A204.1 (cell line): ENCODE measurements at regions not wholly inside any gene's neighbourhood (a gene's known extent, or its start where the extent isn't known, plus 50 kb on each side); places are given as distances from the start of the nearest gene placed in this dataset.

Experiments
- FAIRE-seq: peaks from 2 replicates; lab custom pipeline; 2012; peaks lifted over from hg19 to GRCh38; lab: Jason Lieb, UNC

DNA sequence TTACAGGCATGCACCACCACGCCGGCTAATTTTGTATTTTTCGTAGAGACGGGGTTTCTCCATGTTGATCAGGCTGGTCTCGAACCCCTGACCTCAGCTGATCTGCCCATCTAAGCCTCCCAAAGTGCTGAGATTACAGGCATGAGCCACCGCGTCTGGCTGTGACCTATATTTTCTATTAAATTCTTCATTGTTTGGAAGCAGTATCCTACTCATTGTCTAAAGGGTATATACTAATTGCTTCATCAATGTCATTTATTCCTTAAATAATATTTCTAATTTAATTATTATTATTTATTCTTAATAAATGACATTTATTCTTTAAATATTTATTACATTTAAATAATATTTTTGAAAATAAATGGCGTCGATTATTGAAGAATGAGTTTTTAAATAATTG, 817.3 kb upstream of the API5 start:
- no peak for FAIRE-seq

DNA sequence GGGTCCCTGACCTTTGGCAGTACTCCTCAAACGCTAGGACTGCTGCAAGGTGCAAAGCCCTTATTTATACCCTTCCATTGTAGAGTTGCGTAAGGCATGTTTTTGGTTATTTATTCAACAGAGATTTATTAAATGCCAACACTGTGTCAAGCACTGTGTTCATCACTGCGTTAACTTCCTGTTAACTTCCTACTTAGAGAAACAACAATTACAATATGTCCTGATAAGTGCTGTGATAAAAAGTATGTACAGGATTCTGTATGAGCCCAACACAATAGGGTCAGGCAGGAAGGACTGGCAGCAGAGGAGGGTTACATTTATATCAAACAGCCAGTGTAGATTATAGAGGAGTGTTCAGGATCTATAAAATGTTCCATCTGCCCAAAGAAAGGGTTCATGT, 812.8 kb upstream of the API5 start:
- no peak for FAIRE-seq

DNA sequence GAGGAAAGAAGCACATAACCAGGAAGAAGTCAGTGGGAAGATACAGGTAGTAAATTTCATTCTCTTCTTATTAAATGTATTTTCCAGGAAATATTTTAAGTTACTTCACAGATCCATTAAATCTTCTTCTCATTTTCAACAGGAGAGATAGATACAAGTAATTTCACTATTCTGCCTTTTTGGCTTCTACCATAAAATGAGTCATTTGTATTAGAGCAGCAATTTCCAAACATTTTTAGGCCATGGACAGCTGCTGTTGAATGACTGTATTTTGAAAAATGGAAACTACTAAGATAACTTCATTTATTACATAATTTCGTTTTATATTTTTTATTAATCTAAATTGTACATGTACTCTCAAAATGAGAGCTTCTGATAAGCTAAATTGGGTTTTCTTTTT, 809.6 kb upstream of the API5 start:
- no peak for FAIRE-seq

DNA sequence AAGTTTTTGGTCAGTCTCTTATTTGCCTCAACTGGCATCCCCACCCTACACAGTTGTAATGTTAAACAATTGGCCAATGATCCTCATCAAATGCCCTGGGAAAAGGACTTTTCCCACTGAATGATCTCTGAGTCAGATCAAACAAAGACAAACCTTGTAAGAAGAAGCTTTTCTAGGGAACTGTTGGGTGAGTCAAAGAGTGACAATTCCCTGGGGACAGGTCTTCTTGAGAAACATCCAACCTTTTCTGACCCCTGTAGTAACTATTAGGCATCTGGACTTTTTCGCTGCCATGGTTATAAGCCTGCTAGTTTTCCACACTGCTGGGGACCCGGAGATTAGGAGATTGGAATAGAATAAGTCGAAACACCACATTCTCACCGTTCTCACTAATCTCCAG, 789.8 kb upstream of the API5 start:
- no peak for FAIRE-seq

DNA sequence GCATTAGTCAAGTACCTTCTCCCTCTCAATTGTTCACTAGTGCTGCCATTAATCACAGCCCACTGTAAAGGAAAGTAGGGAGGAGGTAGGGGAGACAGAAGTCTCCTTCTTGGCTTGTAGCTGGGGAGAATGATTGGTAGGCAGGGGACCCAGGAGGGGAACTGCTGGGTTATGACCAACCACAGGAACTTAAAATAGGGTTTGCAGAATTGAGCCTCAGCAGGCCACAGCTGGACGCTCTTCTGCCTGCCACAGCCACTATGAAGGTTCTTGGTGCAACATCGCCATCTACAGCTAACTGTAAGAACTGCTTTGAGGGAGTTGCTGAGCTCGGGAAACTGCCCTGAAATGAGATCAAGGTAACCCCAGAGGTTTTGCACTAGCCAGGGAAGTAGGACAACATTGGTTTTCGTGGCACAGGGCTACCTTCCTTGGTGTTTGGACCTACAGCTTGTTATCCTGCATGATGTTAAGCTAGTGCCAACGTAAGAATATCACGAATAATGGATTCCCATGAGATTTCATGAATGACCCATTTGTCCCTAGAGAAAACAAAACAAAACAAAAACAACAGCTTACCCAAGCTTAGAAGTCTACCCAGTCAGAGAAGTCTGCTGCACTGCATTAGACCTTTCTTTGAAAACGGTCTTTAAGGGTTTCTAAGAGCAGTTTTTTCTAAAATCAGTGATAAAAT, 787.1 kb upstream of the API5 start:
- no peak for FAIRE-seq

DNA sequence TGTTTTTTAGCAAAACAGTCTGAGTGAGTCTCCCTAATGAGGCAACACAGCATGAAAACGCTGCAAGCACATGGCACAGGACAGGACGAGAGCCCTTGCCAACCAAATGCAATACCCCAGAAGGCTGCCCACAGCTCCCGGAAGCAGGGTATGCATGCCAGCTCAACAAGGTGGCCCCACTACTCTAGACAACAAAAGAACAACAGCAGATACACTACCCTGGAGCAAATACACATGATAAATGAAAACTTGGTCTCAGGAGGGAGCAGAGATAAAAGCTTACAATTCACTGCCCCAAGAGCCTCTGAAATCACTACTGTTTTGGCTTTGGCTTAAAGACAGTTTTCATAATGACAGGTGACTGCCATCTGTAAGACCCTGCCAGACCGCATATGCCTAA, 785.4 kb upstream of the API5 start:
- FAIRE-seq, result no peak

DNA sequence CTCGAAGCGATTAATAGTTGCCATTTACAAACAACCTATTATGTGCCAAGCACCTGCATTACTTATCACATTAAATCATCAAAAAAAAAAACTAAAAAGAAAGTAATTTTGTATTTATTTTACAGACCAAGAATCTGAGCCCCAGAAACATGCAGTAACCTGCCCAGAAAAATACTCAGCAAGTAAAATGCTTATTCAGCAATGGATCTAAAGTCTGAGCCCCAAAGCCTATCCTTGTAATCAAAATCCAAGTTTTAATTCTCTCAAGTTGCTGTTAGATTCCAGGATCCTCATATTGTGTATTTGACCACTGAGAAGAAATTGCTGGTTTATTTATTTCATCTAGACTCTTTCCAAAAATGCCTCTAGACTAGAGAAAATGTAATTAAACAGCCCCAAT, 783.3 kb upstream of the API5 start:
- FAIRE-seq, result no peak

DNA sequence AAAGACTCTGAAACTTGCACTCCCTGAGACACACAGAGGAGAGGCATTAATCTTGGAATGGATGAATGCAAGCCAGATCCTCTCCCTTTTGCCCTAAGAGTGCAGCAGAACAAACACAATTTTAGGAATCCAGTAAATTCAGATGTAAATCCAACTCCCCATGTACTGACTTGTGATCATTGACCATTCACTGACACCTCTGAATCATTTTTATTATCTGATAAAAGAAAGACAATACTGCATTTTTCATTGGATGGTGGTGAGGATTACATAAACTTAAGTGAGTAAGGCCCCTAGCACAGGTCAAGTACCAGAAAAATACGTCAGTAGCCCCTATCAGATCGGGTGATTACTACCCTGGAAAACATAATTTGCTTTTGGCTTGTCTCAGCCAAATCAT, 782.9 kb upstream of the API5 start:
- FAIRE-seq, result no peak

DNA sequence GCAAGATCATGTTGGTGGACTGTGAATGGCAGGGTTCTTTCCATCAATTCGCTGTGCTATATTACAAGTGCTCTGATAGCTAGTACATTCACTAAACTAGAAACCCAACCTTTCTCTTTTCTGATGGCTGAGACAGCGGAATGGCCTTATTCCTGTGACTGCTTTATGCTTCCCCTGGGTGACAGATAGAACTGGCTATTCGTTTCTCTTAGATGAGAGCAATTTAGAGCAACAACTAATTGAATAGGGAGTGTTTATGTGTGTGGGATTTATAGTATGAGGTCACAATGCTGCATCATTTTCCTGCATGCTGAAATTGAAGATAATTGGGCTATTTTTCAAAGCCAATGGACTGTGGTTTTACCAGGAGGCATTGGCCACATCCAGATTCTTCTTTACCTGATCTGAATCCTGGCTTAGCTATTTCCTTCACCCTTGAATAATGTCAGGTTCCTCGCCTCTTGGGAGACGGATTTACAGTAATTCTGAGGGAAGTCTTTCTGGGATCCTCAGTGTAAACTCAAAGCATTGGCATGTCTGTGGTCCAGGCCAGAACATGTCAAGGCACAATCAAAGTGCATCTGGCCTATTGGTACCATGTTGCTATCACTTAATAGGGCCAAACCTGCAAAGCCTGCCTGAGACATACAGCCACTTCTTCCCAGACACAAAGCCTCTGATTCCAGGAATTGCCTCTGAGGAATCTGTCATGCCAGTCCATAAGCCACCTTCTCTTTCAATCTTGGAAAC, 775.0 kb upstream of the API5 start:
- no peak for FAIRE-seq

DNA sequence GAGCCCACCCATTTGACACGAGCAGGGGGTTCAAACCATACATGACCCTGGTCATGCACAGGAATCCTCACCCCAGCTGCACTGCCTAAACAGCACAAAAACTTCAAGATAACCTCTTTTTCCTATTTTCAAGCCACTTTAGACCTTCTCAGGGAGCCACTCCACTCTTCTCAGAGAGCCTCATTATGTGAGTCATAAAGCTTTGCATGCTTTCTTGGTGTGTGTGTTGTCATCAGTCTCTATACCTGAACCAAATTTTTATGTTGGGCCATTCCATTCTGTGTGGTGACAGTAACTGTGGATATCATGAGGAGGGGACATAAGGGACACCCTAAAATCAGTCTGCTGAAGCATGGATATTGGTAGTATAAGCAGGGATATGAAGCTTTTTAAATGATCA, 769.5 kb upstream of the API5 start:
- no peak for FAIRE-seq

DNA sequence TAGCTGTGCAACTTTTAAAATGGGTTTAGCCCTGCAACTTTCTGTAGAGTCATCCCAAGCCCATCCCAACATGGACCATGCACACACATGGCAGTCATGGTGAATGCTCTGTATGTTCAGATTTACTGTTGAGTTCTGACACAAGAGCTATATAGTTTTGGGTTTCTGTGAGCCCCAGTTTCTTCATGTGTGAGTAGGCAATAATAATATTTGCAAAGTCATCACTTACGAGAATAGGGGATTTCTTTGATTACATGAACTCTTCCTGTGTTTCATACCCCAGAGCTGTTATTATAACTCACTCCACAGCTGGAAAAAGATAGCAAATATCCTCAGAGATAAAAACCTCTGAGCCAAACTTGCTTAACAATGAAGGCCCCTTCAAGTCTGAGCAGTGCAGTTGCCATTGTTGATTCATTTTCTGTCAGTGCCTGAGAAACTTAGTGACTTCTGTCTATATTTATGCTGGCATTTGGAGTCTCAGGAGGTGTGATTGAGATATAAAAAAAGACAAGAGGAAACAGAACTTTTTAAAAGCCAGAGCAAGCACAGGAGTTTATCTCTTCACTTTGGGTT, 767.9 kb upstream of the API5 start:
- no peak for FAIRE-seq

DNA sequence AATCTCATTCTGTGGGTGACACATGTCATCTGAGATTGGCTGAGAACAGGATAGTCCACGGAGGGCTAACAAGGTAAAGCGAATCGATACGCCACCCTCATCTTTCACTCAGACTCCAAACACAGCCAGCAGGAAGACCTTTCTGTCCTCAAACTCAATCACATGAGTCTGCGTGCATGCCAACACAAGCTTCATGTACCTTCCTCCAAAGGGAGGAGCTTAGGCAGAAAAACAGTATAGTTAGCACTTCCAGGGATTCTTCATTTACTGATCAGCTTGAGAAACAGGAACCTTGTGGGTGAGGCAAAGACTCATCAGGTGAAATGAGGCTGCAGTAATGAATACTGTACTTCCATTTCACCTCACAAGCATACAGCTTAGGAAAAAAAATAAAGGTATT, 767.1 kb upstream of the API5 start:
- FAIRE-seq, result no peak

DNA sequence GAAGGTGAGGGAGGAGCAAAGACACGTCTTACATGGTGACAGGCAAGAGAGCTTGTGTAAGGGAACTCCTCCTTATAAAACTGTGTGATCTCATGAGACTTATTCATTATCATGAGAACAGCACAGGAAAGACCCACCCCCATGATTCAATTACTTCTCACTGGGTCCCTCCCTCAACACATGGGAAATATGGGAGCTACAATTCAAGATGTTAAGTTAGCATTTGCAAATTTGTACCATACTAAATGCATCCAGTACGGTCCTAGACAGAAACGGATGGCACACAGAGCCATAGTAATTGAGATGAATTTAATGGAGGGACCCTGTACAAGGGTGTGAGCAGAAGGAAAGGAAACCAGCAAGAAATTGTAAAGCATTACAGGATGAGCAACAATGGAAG, 765.8 kb upstream of the API5 start:
- no peak for FAIRE-seq

DNA sequence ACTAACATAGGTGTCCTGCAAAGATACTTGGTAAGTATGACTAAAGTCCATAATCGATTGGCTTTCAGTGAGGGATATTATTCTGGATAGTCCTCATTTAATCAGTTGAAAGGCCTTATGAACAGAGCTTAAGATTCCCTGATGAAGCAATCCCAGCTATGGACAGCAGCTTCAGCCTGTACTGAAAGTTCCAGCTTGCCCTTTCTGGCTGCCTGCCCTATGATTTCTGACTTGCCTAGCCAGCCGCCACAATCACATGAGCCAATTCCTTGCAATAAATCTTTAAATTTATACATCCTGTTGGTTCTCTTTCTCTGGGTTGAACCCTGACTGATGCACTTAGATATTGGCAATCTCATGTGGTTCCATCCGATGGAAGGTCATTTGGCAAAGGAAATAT, 759.0 kb upstream of the API5 start:
- FAIRE-seq, result no peak

DNA sequence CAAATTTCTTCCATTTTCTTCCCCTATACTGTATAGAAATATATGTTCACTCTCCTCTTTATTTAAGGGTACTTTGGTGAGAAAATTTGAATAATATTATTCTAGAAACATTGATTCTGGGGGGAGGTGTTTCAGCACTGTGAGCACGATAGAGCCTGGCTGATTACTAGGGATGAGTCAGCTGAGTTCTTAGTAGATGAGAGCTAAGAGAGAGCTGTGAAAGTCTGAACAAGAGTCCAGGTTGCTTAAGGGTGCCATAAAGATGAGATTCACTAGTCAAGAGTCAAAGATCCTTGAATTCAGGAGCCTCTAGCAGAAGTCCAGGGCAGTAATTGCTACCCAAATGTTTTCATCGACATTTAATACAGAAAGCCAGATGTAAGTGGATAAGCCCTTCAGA, 756.6 kb upstream of the API5 start:
- no peak for FAIRE-seq

DNA sequence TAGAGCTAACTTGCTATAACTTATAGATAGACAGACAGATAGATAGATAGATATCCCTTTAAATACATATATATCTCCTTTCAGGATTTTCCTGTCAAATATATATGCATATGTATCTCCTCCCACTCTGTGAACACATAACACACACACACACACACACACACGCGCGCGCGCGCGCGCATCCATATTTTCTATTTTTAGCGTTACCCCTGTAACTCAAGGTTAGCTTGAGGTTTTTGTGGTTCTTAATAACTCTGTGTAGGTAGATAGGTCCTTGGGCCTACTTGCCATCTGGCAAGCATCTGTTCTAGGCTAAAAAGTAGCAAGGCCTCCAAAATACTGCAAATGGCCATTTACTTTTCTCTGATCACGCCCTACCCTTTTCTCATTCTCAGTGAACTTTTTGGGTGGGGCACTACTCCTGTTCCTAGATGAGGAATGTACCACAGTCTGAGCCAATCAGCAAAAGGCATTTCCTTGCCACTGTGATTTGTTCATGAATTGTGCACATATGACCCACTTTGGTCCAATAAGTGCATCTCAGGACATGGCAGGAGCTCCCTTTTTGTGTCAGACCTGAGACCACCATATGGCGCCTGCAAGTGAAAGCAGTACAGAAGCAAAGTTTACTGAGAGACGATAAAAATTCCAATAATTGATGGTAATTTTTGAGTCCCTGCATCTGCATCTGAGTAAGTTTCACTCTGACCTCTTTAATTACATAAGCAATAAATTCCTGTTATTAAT, 740.5 kb upstream of the API5 start:
- FAIRE-seq, result no peak

DNA sequence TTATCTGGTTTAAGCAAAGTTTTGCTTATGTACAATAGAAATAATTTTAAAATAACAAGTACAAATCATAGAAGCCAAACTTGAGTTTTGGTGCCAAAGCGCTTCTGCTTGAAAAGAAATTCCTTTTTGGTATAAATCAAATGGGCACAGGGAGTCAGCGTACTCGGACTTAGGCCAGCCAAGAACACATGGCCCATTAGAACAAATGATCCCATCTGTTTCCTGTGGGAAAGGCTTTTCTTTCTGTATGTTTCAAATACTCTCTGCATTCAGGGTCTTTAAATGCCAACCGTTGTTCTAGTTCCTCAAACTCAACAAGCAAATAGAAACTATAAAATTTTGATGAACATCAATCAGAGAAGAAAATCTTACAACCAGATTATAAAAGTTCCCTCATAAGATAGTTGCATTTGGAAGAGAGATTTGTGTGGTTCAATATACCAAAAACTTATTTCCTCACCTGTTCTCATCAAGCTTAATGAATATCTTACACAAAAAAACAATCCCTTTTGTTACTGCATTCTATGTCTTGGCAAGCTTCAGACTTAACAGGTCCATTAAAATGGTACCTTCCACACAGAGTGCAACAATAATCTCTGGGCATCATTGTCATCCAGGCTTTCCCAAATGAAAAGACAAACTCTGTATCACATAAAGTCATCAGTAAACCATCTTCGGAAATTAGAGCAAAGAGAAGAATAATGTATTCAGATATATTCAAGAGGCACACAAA, 739.8 kb upstream of the API5 start:
- no peak for FAIRE-seq

DNA sequence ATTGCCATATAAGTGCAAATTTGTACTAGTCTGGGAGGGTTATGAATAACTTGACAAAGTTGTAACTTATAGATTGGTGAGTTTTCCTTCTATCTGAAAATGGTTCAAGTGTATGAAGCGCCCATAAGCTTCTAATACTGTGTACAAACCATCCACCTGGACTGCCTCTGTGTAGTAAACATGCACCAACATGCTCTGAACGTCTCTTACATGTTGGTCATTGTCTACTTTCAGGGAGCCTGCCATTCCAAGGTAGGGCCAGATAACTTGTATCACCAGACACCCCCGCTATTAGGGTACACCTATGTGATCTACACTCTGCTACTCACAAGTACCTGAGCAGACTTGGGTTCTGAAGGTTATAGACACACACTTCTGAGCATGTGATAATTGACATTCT, 735.5 kb upstream of the API5 start:
- no peak for FAIRE-seq

DNA sequence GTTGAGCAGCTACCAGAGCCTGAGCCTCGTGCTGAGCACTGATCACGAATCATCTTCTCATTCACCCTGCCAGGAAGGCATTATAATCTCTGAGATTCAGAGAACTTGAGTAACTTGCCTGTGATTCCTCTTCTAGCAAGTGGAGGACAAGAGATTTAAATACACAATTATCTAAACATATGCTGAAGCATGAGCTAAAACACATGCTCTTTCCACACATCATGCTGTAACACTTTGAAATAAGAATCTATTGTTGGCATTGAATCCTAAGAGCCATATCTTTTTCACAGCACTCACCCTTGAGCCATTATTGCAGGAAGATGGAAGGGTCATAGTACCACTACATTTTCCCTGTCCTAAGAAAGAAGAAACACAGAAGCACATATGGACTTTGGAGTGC, 722.5 kb upstream of the API5 start:
- no peak for FAIRE-seq

DNA sequence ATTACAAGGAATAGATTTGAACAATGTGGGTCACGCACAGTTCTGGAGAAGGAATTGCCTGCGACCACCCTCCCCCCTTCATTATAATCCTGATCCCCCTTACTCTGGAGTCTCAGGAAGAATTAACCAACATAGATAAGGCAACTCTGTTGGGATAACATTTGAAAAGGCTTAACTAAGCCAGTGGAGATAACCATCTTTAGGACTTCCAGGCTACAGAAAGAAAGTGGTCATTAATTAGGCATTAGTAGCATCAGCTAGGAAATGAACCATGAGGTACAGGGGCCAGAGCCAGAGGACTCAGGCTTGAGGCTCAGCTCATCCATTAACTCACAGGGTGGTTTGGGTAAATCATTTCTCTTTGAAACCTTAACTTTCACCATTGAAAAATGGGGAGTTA, 720.0 kb upstream of the API5 start:
- no peak for FAIRE-seq

DNA sequence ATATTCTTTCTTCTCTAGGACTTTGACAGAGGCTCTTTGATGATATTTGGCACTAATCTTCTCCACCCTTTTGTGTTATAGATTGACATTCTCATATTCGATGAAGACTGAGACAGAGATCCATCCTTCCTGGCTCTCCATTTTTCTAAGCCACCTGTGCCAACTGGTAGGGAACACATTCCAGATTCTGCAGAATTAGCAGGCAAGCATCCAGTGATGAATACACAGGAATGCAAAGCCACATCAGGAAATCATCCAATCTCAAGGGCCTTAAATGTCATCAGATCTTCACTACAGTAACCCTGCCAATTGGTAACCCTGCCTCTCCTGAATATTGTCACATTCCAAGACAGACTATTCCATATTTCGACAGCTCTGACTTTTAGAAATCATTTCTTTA, 718.4 kb upstream of the API5 start:
- no peak for FAIRE-seq

DNA sequence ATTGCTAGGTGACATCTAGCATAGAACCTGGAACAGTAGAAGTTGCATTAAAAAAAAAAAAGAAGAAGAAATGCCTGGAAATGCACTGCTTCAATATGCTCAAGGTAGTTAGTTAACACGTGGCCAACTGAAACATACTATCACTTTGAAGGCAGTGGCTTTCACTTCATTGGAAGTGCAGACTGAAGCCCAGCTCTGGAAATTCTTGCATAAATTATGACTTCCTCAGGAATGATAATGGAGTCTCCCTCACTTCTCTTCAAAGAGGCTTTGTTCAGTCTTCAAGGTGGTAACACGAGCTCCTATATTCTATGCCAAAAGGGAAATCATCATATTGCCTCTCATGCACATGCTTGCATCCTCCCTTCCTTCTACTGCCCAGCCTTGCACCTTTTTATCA, 715.9 kb upstream of the API5 start:
- no peak for FAIRE-seq
